Activated naive CD4-positive, alpha-beta T cell treated with anti-CD3 and anti-CD28 coated beads, Interleukin-2, amount 50 U/mL, for 72 hours (primary cell): ENCODE measurements at regions not wholly inside any gene's neighbourhood (a gene's known extent, or its start where the extent isn't known, plus 50 kb on each side); places are given as distances from the start of the nearest gene placed in this dataset.
"Not testable (repeated sequence)": the region's sequence is repeated elsewhere in the genome, so short reads cannot be mapped to it uniquely, and the experiment has no call there.

Source experiments
- ATAC-seq, 2 donors: fragments of 150-1000 bp; cut with Tn5 transposase; 2 replicates each; pipeline ENCODE4 v1.10.0; 2021; ENCODE audit warnings: mild to moderate bottlenecking in 2 of 2, moderate library complexity in 2 of 2
- DNase-seq, 2 donors: peaks; one replicate each; pipeline ENCODE4 v3.0.0; 2021 to 2022; ENCODE audit warnings: low spot score in 2 of 2
- H3K27ac Mint-ChIP-seq, 2 donors: one replicate each; pipeline ENCODE4 v1.8.0; 2022; ENCODE audit warnings: mild to moderate bottlenecking in 2 of 2, mixed read lengths in 2 of 2
- H3K36me3 Mint-ChIP-seq, 2 donors: one replicate each; pipeline ENCODE4 v1.8.0; 2022; ENCODE audit warnings: mixed read lengths in 2 of 2
- H3K9me3 Mint-ChIP-seq, 2 donors: one replicate each; pipeline ENCODE4 v1.8.0; 2022; ENCODE audit warnings: mixed read lengths in 2 of 2

GRCh38 chrX:104513162-104513561 lies 52.8 kb upstream of the IL1RAPL2 start:
- ATAC-seq (no peak), DNase-seq (no peak)
- Mint-ChIP-seq H3K9me3 (peaks cover 0 to 4% of the 10 kb centered on the region in 2 donors), H3K27ac (no peak overlapping the region), H3K36me3 (no peaks in the 10 kb centered on the region)

GRCh38 chrX:104510801-104511200 lies 55.2 kb upstream of the IL1RAPL2 start:
- no peaks in the 10 kb centered on the region for H3K36me3 Mint-ChIP-seq
- ATAC-seq (no peak), DNase-seq (no peak)
- no peak overlapping the region for H3K27ac Mint-ChIP-seq
- peaks cover 0 to 4% of the 10 kb centered on the region in 2 donors for H3K9me3 Mint-ChIP-seq

DNA sequence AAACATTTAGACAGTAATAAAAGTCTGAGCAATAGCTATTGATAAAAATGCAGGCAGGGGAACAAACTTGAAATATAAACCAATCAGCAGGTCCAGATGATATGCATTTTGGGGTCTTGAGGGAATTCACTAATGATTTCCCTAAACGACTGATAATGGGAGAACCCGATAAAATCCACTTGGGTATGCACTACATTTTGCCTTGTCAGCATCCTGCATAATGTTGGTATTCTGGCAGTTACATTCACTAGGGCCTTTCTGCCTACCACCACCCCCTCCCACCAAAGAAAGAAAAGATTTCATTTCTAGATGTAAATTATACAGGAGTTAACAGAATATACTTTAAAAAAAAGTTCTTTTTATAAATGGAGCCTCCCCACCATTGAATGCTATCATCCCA lies 63.5 kb upstream of the IL1RAPL2 start:
- H3K36me3 Mint-ChIP-seq: no peaks in the 10 kb centered on the region

DNA sequence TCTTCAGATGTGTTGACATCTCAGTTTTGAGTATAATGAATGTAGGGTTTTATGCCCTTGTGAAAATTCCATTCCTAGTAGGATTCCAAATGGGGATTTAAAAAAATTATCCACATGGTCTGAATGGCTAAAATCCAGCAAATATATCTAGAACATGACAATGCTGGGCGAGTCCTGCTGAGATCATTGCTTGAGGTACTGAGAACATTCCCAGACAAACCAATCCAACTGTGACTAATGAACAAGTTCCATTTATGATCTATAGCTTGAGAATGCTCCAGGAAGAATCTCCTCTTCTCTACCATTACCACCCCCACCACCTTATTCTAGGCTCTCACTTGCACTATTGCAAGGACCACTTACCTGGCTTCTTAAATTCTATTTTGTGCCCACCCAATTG lies 77.2 kb upstream of the IL1RAPL2 start:
- peaks cover 0 to 5% of the 10 kb centered on the region in 2 donors for H3K9me3 Mint-ChIP-seq
- ATAC-seq: no peak
- no peak for DNase-seq
- no peak overlapping the region for H3K27ac Mint-ChIP-seq
- H3K36me3 Mint-ChIP-seq: no peaks in the 10 kb centered on the region

More for the DNA sequence above, 63.5 kb upstream of the IL1RAPL2 start:
- Mint-ChIP-seq H3K9me3 (no peaks in the 10 kb centered on the region), H3K27ac (no peak overlapping the region)
- no peak for ATAC-seq
- no peak for DNase-seq

GRCh38 chrX:104486691-104487090 lies 79.3 kb upstream of the IL1RAPL2 start:
- Mint-ChIP-seq H3K36me3 (no peaks in the 10 kb centered on the region), H3K9me3 (peaks cover 0 to 4% of the 10 kb centered on the region in 2 donors), H3K27ac (no peak overlapping the region)
- DNase-seq: no peak
- ATAC-seq: no peak

DNA sequence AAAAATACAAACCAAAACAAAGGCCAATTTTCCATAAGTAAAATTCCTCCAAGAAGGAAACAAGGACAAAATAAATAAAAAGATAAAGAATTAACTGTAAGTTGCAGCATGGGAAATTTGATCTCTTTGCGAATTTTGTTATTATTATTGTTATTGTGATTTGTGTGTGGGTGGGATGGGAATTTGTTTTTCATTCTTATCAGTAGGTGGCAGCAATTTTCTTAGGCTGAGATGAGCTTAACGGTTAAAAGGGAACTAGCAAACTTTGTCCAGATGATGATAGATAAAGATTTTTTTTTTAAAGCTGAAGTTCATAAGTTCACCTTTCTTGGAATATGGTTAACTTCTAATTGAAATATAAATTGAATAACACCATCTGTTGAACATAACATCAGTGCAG lies 83.2 kb upstream of the IL1RAPL2 start:
- Mint-ChIP-seq H3K27ac (no peak overlapping the region), H3K36me3 (no peaks in the 10 kb centered on the region), H3K9me3 (no peaks in the 10 kb centered on the region)
- no peak for ATAC-seq
- no peak for DNase-seq

DNA sequence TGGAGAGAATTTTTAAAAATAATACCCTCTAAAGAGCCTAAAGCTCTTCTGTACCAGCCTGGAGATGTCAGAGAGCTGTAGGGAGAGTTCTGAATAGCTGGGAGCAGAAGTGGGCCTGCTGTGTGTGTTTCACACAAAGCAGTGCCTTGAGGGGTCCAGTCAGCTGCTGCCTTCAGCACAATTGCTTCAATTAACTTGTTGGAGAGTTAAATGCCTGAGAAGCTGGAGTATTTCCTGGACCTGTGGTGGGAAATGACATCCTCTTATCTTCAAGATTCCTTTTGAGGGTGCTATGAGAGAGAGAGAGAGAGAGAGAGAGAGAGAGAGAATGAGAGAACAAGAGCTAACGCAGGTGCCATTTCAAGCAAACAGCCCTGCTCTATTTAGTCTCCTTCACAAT lies 96.2 kb upstream of the IL1RAPL2 start:
- H3K27ac Mint-ChIP-seq: no peak overlapping the region
- ATAC-seq (no peak), DNase-seq (no peak)
- H3K36me3 Mint-ChIP-seq: no peaks in the 10 kb centered on the region
- peaks cover 0 to 3% of the 10 kb centered on the region in 2 donors for H3K9me3 Mint-ChIP-seq

GRCh38 chrX:104459796-104460195 lies 106.2 kb upstream of the IL1RAPL2 start:
- no peak for DNase-seq
- Mint-ChIP-seq H3K36me3 (no peaks in the 10 kb centered on the region), H3K27ac (no peak overlapping the region), H3K9me3 (peaks cover 0 to 6% of the 10 kb centered on the region in 2 donors)
- ATAC-seq: no peak

- not testable (repeated sequence) for ATAC-seq, DNase-seq, H3K36me3 Mint-ChIP-seq, H3K27ac Mint-ChIP-seq, H3K9me3 Mint-ChIP-seq
Observed at GRCh38 chrX:104457130-104457529, 108.9 kb upstream of the IL1RAPL2 start.

DNA sequence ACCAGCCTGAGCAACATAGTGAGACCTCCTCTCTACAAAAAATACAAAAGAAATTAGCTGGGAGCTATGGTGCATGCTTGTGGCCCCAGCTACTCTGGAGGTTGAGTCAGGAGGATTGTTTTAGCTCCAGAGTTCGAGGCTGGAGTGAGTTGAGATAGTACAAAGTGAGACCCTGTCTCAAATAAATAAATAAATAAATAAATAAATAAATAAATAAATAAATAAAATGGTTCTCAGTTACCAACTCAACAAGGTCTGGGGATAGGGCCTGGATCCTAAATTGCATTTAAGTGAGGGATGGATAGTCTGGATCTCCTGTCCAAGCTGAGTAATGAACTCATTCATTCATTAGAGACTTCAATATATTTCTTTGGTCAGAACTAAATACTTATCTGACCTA lies 115.7 kb upstream of the IL1RAPL2 start:
- ATAC-seq: no peak
- H3K36me3 Mint-ChIP-seq: no peaks in the 10 kb centered on the region
- H3K9me3 Mint-ChIP-seq: no peaks in the 10 kb centered on the region
- no peak overlapping the region for H3K27ac Mint-ChIP-seq
- DNase-seq: no peak

DNA sequence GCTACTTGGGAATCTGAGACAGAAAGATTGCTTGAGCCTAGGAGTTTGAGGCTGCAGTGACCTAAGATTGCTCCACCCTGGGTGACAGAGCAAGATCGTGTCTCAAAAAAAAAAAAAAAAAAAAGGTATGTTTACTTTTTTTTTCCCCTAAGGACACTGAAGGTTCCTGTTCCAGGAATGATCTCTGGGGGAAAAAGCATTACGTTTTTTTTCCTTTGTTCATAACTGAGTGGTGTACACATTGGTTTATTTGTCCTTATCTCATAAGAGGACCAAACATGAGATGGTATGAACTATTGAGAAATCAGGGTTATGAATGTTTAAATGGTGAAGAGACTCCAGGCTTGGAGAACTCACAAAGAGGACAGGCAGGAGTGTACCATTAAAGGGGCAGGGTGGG lies 120.4 kb upstream of the IL1RAPL2 start:
- no peak overlapping the region for H3K27ac Mint-ChIP-seq
- no peak for DNase-seq
- ATAC-seq: no peak
- no peaks in the 10 kb centered on the region for H3K36me3 Mint-ChIP-seq
- H3K9me3 Mint-ChIP-seq: no peaks in the 10 kb centered on the region

DNA sequence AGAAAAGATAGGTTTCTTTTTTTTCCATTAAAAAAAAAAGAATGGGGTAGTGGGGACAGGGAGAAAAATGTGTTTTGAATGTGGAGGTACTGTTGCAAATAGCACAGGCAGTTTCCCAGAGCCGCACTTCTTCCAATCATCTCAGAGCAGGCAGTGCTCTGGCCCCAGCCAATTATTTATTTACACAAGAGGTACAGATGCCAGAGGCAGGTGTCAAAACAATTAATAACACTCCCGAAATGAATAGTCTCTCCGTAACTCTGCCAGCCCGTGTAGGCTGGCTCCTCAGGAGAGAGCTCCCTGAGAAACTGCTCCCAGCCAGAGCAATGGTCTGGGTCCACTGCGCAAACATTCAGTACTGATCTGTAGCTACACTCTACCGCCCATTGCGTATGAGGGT lies 130.8 kb upstream of the IL1RAPL2 start:
- DNase-seq (no peak), ATAC-seq (no peak)
- Mint-ChIP-seq H3K27ac (no peak overlapping the region), H3K36me3 (no peaks in the 10 kb centered on the region), H3K9me3 (no peaks in the 10 kb centered on the region)

- Mint-ChIP-seq H3K27ac (no peak overlapping the region), H3K36me3 (no peaks in the 10 kb centered on the region), H3K9me3 (no peaks in the 10 kb centered on the region)
- ATAC-seq (no peak), DNase-seq (no peak)
Observed at GRCh38 chrX:104432321-104432720, 133.7 kb upstream of the IL1RAPL2 start.

GRCh38 chrX:104430742-104431119 lies 135.3 kb upstream of the IL1RAPL2 start:
- DNase-seq: no peak
- Mint-ChIP-seq H3K9me3 (no peaks in the 10 kb centered on the region), H3K36me3 (no peaks in the 10 kb centered on the region), H3K27ac (no peak overlapping the region)
- no peak for ATAC-seq

DNA sequence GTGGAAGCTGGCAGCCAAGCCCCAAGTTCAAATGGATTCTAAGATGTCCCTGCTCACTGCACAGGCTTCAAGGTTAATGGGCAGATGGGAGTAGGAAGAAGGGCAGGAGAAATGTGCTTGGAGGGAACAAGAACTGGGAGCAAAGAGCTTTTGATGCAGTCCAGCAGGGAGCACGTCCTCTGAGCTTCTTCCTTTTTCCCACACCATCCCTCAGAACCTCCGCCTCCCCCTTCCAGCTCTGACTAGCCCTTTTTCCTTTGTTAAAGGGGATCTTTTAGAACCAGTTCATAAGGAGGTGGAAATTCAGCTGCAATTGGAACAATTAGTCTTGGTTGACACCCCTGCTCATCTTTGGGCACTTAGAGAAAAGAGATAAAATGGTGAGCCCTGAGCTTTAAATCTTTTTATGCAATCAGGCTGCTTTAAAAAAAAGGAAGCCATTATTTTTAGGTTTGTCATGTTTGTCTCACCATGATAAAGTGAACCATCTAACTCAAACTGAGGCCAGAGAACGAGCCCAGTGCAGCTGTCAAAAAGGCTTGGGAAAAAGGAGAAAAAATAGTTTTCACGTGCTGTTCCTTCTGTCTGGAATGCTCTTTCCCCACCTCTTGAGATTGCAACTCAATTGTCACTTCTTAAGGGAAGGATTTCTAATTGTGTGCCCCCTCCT lies 135.8 kb upstream of the IL1RAPL2 start:
- no peak for DNase-seq
- Mint-ChIP-seq H3K9me3 (no peaks in the 10 kb centered on the region), H3K27ac (no peak overlapping the region), H3K36me3 (no peaks in the 10 kb centered on the region)
- no peak for ATAC-seq

GRCh38 chrX:104428231-104428630 lies 137.8 kb upstream of the IL1RAPL2 start:
- H3K9me3 Mint-ChIP-seq: no peaks in the 10 kb centered on the region

GRCh38 chrX:104427693-104428092 lies 138.3 kb upstream of the IL1RAPL2 start:
- no peak for ATAC-seq

More at GRCh38 chrX:104428231-104428630, 137.8 kb upstream of the IL1RAPL2 start:
- Mint-ChIP-seq H3K27ac (no peak overlapping the region), H3K36me3 (no peaks in the 10 kb centered on the region)
- ATAC-seq (no peak), DNase-seq (no peak)

GRCh38 chrX:104427073-104427472 lies 138.9 kb upstream of the IL1RAPL2 start:
- H3K27ac Mint-ChIP-seq: no peak overlapping the region
- DNase-seq: no peak
- ATAC-seq: no peak
- no peaks in the 10 kb centered on the region for H3K9me3 Mint-ChIP-seq
- no peaks in the 10 kb centered on the region for H3K36me3 Mint-ChIP-seq

More at GRCh38 chrX:104427693-104428092, 138.3 kb upstream of the IL1RAPL2 start:
- no peak overlapping the region for H3K27ac Mint-ChIP-seq
- no peak for DNase-seq
- H3K36me3 Mint-ChIP-seq: no peaks in the 10 kb centered on the region
- no peaks in the 10 kb centered on the region for H3K9me3 Mint-ChIP-seq
